ENCODE measurements at regions not wholly inside any gene's neighbourhood (a gene's known extent, or its start where the extent isn't known, plus 50 kb on each side); places are given as distances from the start of the nearest gene placed in this dataset.

GRCh38 chr13:63501702-63502101 is 2086.1 kb upstream of the PCDH20 start:
- TF ChIP-seq, protein P1, sequence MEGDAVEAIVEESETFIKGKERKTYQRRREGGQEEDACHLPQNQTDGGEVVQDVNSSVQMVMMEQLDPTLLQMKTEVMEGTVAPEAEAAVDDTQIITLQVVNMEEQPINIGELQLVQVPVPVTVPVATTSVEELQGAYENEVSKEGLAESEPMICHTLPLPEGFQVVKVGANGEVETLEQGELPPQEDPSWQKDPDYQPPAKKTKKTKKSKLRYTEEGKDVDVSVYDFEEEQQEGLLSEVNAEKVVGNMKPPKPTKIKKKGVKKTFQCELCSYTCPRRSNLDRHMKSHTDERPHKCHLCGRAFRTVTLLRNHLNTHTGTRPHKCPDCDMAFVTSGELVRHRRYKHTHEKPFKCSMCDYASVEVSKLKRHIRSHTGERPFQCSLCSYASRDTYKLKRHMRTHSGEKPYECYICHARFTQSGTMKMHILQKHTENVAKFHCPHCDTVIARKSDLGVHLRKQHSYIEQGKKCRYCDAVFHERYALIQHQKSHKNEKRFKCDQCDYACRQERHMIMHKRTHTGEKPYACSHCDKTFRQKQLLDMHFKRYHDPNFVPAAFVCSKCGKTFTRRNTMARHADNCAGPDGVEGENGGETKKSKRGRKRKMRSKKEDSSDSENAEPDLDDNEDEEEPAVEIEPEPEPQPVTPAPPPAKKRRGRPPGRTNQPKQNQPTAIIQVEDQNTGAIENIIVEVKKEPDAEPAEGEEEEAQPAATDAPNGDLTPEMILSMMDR (IDR thresholded peaks at IDR 0.05), result no peak
- no peak for TF ChIP-seq ZFX (IDR thresholded peaks at IDR 0.05; ENCODE audit: borderline replicate concordance)

Measured in 22Rv1 (cell line).